Mucosa of descending colon (tissue), 3 donors: ENCODE measurements at regions not wholly inside any gene's neighbourhood (a gene's known extent, or its start where the extent isn't known, plus 50 kb on each side); places are given as distances from the start of the nearest gene placed in this dataset.
A peak's percentile ranks its signal among the peaks of the same experiment; 100 is the strongest.

Source experiments
- ATAC-seq: fragments of 200-7000 bp; cut with Tn5 transposase; one replicate; pipeline ENCODE4 v1.9.1; 2020; ENCODE audit warnings: mild to moderate bottlenecking, moderate library complexity
- DNase-seq, 3 donors: peaks; one replicate each; pipeline ENCODE4 v3.0.0-alpha.2; 2020
- H3K36me3 ChIP-seq: fragments of 200-600 bp; one replicate; pipeline ENCODE4 v1.8.0; 2021; ENCODE audit warnings: low read depth, mild to moderate bottlenecking
- H3K4me1 ChIP-seq: fragments of 200-600 bp; one replicate; pipeline ENCODE4 v1.8.0; 2021; ENCODE audit warnings: low read depth, mild to moderate bottlenecking
- H3K4me3 ChIP-seq: fragments of 200-600 bp; one replicate; pipeline ENCODE4 v1.8.0; 2021; ENCODE audit warnings: mild to moderate bottlenecking
- H3K9me3 ChIP-seq: fragments of 200-600 bp; one replicate; pipeline ENCODE4 v1.8.0; 2021; ENCODE audit warnings: mild to moderate bottlenecking
- CTCF ChIP-seq: fragments of 200-600 bp; IDR thresholded peaks from one replicate; pipeline ENCODE4 v1.8.0; 2022; ENCODE audit warnings: antibody characterized with exemption, mild to moderate bottlenecking
- intact Hi-C, 2 donors: fragments of 100-400 bp; cut with DNase I in 1 of 2; cut with micrococcal nuclease in 1 of 2; formaldehyde crosslinking; loops; one replicate each; pipeline versions ENCODE4 v1.11.0 to v1.11.1; 2022; cut with DNase I, micrococcal nuclease
- donor health status: DM: no; HTN: no; CAD: no; lungs with moderate emphysema.
- donor health status: DM: no; HTN: no; CAD: no.
- donor health status: DM: no; HTN: yes; CAD: no.

- no peak for ATAC-seq
- no peak for DNase-seq
- intact Hi-C loops: loop anchor here (5.0 to 10.0 kb wide), 4 partner anchors 287 to 837 kb away; partner anchors contain the start of gene RASL11A (in 2 of the 2)
- no peak for TF ChIP-seq CTCF
- H3K36me3 ChIP-seq: no peaks in the 10 kb centered on the region
- H3K4me3 ChIP-seq: no peak overlapping the region
- no peaks in the 10 kb centered on the region for H3K9me3 ChIP-seq
- H3K4me1 ChIP-seq: peaks cover 23% of the 10 kb centered on the region
Observed at GRCh38 chr13:26988059-26988769, 183.4 kb downstream of the USP12 start.

DNA sequence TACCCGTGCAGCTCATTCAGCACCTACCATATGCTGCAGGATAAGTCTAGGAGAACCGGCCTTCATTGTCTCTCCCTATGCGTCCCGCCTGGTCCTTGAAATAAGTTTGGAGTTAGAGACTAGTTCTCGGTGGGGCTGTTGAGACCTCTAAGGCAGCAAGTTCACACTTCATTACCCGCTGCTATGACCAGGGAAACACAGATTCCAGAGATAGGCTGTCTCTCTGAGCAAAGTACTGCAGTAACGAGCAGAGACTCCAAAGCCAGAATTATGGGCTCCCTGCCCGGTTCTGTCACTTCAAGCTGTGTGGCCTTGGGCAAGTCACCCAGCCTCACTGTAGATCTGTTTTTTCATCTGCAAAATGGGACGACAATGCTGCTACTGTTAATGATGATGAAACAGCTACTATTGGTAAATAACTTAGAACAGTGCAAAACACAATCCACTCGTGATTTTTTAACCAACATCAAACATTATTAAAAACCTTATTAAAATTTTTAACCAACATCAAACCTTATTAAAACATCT lies 184.1 kb downstream of the USP12 start:
- Histone ChIP-seq H3K36me3 (no peaks in the 10 kb centered on the region), H3K9me3 (no peaks in the 10 kb centered on the region), H3K4me1 (peaks cover 27% of the 10 kb centered on the region), H3K4me3 (no peak overlapping the region)
- ATAC-seq (no peak), DNase-seq (no peak)
- no peak for TF ChIP-seq CTCF
- intact Hi-C loops: loop anchor here (5.0 to 10.0 kb wide), 4 partner anchors 287 to 837 kb away; partner anchors contain the start of gene RASL11A (in 2 of the 2)

DNA sequence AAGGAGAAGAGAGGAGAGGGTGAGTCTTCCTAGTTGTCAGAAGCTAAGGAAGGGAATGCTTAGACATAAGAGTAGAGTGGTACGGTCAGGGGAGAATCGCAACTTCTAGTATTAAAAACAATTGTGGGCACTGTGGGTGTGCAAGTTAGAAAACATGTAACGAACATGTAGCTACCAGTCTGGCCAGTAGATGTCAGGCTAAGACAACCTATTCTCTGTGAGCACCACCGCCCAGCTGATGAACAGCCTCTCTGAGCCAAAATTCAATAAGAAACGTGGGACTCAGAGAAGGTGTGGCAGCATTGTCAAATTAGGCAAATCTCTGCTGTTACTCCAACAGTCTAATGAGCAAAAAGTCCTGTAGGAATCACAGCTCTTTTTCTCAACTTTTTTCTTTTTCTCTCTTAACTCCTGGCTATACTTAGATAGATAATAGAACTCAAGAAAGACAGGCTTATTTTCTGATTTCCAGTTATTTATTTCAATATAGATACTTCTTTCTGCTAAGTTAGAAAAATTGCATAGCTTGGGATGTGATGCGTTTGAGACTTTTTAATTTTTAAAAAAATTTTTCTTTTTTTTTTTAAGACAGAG lies 186.2 kb downstream of the USP12 start:
- Histone ChIP-seq H3K4me1 (peaks cover 33% of the 10 kb centered on the region), H3K9me3 (no peaks in the 10 kb centered on the region)
- ATAC-seq: peak; percentile 70

DNA sequence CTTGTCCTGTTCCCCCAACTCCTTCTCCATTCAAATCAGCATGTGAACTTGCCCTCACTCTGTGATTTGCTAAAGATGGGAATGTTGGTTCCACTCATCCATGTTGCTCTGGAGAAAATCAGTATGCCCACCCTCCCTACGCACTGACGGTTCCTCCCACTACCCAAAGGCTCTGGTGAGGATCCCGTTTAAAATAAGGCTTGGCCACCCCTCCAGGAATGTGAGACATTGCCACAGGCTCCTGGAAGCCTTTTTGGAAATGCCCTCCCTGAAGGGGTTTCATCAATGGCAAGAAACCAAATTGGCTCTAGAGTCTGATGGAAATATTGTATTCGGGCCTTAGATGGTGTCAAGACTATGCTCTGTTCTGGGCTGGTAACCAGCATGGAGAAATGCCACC lies 187.3 kb downstream of the USP12 start:
- TF ChIP-seq CTCF: no peak
- peaks cover 43% of the 10 kb centered on the region for H3K4me1 ChIP-seq
- no peak overlapping the region for H3K4me3 ChIP-seq
- ATAC-seq: no peak
- no peaks in the 10 kb centered on the region for H3K36me3 ChIP-seq
- intact Hi-C loops: loop anchor here (2.0 to 10.0 kb wide), 4 partner anchors 38 to 840 kb away; partner anchors contain the start of gene RASL11A (in 2 of the 2)
- no peak for DNase-seq
- no peaks in the 10 kb centered on the region for H3K9me3 ChIP-seq

More for the DNA sequence above, 186.2 kb downstream of the USP12 start:
- intact Hi-C loops: loop anchor here (2.0 to 10.0 kb wide), 5 partner anchors 39 to 839 kb away; partner anchors contain the start of gene RASL11A (in 2 of the 2)
- peak; percentile 41 for TF ChIP-seq CTCF
- H3K4me3 ChIP-seq: no peak overlapping the region
- H3K36me3 ChIP-seq: no peaks in the 10 kb centered on the region
- peak in 1 of 3 donors; percentile 94 for DNase-seq

GRCh38 chr13:26983543-26984320 lies 187.9 kb downstream of the USP12 start:
- no peak for DNase-seq
- Histone ChIP-seq H3K36me3 (no peaks in the 10 kb centered on the region), H3K4me1 (peaks cover 45% of the 10 kb centered on the region), H3K4me3 (no peak overlapping the region), H3K9me3 (no peaks in the 10 kb centered on the region)
- intact Hi-C loops: loop anchor here (2.0 to 10.0 kb wide), 4 partner anchors 37 to 841 kb away; partner anchors contain the start of gene RASL11A (in 2 of the 2)
- TF ChIP-seq CTCF: no peak
- no peak for ATAC-seq
